HG03575 (cell line): ENCODE measurements at regions not wholly inside any gene's neighbourhood (a gene's known extent, or its start where the extent isn't known, plus 50 kb on each side); places are given as distances from the start of the nearest gene placed in this dataset.
"Not testable (repeated sequence)": the region's sequence is repeated elsewhere in the genome, so short reads cannot be mapped to it uniquely, and the experiment has no call there.

Source experiments
- ATAC-seq: cut with Tn5 transposase; IDR thresholded peaks from one replicate; pipeline ENCODE4 v1.9.1; 2021; ENCODE audit not compliant: unreplicated experiment, insufficient number of reproducible peaks, low FRiP score; ENCODE audit errors: extremely low read depth

- no peak for ATAC-seq
Observed at GRCh38 chr12:94864987-94865386, 138.5 kb downstream of the NDUFA12 start.

GRCh38 chr12:94863321-94864035 lies 140.0 kb downstream of the NDUFA12 start:
- ATAC-seq = no peak

- ATAC-seq = no peak
Observed at GRCh38 chr12:94862421-94862820, 141.1 kb downstream of the NDUFA12 start.

GRCh38 chr12:94856324-94856723 lies 147.2 kb downstream of the NDUFA12 start:
- ATAC-seq = no peak

GRCh38 chr12:94855853-94856252 lies 147.6 kb downstream of the NDUFA12 start:
- ATAC-seq = no peak

- ATAC-seq = no peak
Observed at GRCh38 chr12:94851396-94852028, 152.0 kb downstream of the NDUFA12 start.

GRCh38 chr12:94849411-94849976 lies 154.0 kb downstream of the NDUFA12 start:
- no peak for ATAC-seq

GRCh38 chr12:94848966-94849365 lies 154.5 kb downstream of the NDUFA12 start:
- no peak for ATAC-seq

GRCh38 chr12:94845110-94845509 lies 158.4 kb downstream of the NDUFA12 start:
- no peak for ATAC-seq

- no peak for ATAC-seq
Observed at GRCh38 chr12:94844452-94844851, 159.0 kb downstream of the NDUFA12 start.

GRCh38 chr12:94841904-94842610 lies 161.4 kb downstream of the NDUFA12 start:
- no peak for ATAC-seq

- ATAC-seq = no peak
Observed at GRCh38 chr12:94841177-94841576, 162.3 kb downstream of the NDUFA12 start.

- peak; percentile 78 for ATAC-seq
Observed at GRCh38 chr12:94839347-94839746, 164.2 kb downstream of the NDUFA12 start.

- not testable (repeated sequence) for ATAC-seq
Observed at GRCh38 chr12:94836952-94837670, 166.4 kb downstream of the NDUFA12 start.

- no peak for ATAC-seq
Observed at GRCh38 chr12:94834036-94834625, 169.4 kb downstream of the NDUFA12 start.

GRCh38 chr12:94832780-94833681 lies 170.5 kb downstream of the NDUFA12 start:
- no peak for ATAC-seq

- ATAC-seq = no peak
Observed at GRCh38 chr12:94832105-94832504, 171.4 kb downstream of the NDUFA12 start.
